ENCODE measurements at regions not wholly inside any gene's neighbourhood (a gene's known extent, or its start where the extent isn't known, plus 50 kb on each side); places are given as distances from the start of the nearest gene placed in this dataset.
A peak's percentile ranks its signal among the peaks of the same experiment; 100 is the strongest.

DNA sequence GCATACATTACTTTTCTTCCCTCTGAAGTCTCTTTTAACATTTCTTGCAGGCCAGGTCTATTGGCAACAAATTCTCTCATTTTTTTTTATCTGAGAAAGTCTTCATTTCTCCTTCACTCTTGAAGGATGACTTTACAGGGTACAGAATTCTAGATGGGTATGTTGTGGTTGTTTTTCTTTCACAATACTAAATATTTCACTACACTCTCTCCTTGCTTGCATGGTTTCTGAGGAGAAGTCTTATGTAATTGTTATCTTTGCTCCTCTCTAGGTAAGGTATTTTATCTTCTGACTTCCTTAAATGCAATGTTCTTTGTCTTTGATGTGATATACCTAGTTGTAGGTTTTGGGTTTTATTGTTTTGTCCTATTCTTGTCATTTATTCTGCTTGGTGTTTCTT, 371.1 kb downstream of the FIGN start:
- H3K4me1 Mint-ChIP-seq (ENCODE audit: low read depth): no peaks in the 10 kb centered on the region
- TF ChIP-seq, protein P1, sequence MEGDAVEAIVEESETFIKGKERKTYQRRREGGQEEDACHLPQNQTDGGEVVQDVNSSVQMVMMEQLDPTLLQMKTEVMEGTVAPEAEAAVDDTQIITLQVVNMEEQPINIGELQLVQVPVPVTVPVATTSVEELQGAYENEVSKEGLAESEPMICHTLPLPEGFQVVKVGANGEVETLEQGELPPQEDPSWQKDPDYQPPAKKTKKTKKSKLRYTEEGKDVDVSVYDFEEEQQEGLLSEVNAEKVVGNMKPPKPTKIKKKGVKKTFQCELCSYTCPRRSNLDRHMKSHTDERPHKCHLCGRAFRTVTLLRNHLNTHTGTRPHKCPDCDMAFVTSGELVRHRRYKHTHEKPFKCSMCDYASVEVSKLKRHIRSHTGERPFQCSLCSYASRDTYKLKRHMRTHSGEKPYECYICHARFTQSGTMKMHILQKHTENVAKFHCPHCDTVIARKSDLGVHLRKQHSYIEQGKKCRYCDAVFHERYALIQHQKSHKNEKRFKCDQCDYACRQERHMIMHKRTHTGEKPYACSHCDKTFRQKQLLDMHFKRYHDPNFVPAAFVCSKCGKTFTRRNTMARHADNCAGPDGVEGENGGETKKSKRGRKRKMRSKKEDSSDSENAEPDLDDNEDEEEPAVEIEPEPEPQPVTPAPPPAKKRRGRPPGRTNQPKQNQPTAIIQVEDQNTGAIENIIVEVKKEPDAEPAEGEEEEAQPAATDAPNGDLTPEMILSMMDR (IDR thresholded peaks at IDR 0.05): no peak
- no peaks in the 10 kb centered on the region for H3K9me3 Mint-ChIP-seq
- H3K27ac Mint-ChIP-seq: no peak overlapping the region
- no peak overlapping the region for H3K4me3 Mint-ChIP-seq
- DNase-seq: no peak
- no peaks in the 10 kb centered on the region for H3K36me3 Mint-ChIP-seq (ENCODE audit: low read depth)
- no peaks in the 10 kb centered on the region for H3K27me3 Mint-ChIP-seq (ENCODE audit: insufficient read depth)

DNA sequence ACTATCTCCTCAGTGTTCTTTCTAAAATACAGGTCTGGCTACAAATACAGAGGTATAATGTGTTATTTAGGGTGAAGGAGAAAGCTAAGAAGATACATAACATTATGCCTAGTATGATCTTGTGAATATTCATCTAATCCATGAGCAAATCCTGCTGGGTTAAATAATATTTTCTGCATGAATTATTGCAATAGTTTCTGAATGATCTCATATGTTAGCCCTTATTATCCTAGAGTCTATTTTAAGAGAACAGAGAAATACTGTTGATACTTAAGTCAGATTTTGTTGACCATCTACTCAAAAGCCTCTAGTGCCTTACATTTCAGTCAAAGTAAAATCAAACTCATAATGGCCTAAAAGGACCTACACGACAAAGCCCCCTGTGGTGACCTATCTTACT, 382.3 kb downstream of the FIGN start:
- H3K4me3 Mint-ChIP-seq: no peak overlapping the region
- no peaks in the 10 kb centered on the region for H3K9me3 Mint-ChIP-seq
- no peaks in the 10 kb centered on the region for H3K27me3 Mint-ChIP-seq (ENCODE audit: insufficient read depth)
- TF ChIP-seq, protein P1 (IDR thresholded peaks at IDR 0.05): no peak
- no peak overlapping the region for H3K27ac Mint-ChIP-seq
- H3K4me1 Mint-ChIP-seq (ENCODE audit: low read depth): peaks cover 54% of the 10 kb centered on the region
- H3K36me3 Mint-ChIP-seq (ENCODE audit: low read depth): no peaks in the 10 kb centered on the region
- no peak for DNase-seq

DNA sequence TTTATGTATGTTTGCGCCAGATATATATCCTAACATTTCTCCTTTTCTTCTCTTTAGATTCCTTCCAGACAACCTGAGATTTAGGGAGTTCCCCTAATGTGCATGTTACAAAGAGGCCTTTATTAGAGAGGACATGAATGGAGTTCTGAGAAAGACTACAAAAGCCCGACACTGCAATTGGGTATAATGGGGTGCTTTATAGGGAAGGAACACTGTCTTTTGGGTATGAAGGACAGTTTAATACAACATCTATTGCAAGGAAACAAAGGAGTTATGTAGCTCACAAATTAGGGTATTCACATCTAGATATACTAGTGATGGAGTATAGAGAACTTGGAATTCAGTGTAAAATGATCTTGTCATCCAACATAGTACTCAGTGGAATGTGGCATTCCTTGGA, 383.8 kb downstream of the FIGN start:
- Mint-ChIP-seq H3K4me1 (ENCODE audit: low read depth) (peaks cover 70% of the 10 kb centered on the region), H3K9me3 (no peaks in the 10 kb centered on the region), H3K36me3 (ENCODE audit: low read depth) (no peaks in the 10 kb centered on the region), H3K27ac (no peak overlapping the region), H3K4me3 (no peak overlapping the region), H3K27me3 (ENCODE audit: insufficient read depth) (no peaks in the 10 kb centered on the region)
- DNase-seq: no peak
- TF ChIP-seq, protein P1 (IDR thresholded peaks at IDR 0.05): no peak

DNA sequence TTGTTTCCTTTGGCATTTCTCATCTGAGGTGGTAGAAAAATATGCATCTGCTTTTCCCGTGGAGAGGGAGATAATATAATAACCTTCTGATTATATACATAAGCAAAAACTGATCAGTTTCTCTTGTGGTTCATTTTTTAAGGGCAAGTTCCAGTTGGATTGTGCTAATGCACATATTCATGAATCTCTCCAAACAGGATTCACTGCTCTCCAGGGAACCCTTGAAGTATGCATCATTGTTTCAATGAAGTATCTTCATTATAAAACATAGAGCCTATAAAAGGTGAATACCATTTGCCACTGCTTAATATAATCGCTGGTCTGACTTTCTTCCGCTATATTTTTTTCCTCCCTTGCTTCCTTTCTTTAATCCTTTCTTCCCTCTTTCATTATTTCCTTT, 384.7 kb downstream of the FIGN start:
- TF ChIP-seq, protein P1 (IDR thresholded peaks at IDR 0.05): no peak
- Mint-ChIP-seq H3K27ac (no peak overlapping the region), H3K9me3 (no peaks in the 10 kb centered on the region), H3K4me1 (ENCODE audit: low read depth) (peaks cover 72% of the 10 kb centered on the region), H3K27me3 (ENCODE audit: insufficient read depth) (no peaks in the 10 kb centered on the region), H3K36me3 (ENCODE audit: low read depth) (no peaks in the 10 kb centered on the region), H3K4me3 (no peak overlapping the region)
- DNase-seq: no peak

DNA sequence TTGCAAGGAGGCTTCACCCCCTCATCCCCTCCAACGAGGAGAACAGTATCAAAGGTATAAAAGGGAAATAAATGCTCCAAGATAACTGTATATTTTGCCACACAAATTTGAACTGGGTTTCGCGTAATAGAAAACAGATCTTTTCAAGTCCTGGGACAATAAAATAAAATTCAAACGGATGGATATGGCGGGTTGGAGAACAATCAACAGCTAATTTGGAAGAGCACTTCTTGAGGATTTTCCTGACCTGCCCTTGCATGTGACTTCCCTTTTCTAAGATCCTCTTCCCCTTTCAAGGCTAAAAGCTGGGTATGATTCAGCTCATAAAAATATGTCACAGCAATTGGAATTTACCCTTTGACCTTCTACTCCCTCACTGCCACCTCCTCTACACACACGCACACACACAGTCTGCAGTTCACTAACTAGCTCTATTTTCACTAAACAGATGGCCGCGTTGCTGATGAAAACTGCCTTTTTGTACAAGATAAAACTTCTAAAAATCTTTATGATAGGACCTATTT, 386.9 kb downstream of the FIGN start:
- no peaks in the 10 kb centered on the region for H3K9me3 Mint-ChIP-seq
- peak overlapping the region; percentile 87 for H3K4me3 Mint-ChIP-seq
- no peaks in the 10 kb centered on the region for H3K36me3 Mint-ChIP-seq (ENCODE audit: low read depth)
- H3K27me3 Mint-ChIP-seq (ENCODE audit: insufficient read depth): no peaks in the 10 kb centered on the region
- H3K27ac Mint-ChIP-seq: peak overlapping the region; percentile 86
- TF ChIP-seq, protein P1 (IDR thresholded peaks at IDR 0.05): no peak
- peaks cover 77% of the 10 kb centered on the region for H3K4me1 Mint-ChIP-seq (ENCODE audit: low read depth)
- peak; percentile 90 for DNase-seq

Measured in HFFc6 (cell line).